Karpas-422 (cell line): ENCODE measurements at regions not wholly inside any gene's neighbourhood (a gene's known extent, or its start where the extent isn't known, plus 50 kb on each side); places are given as distances from the start of the nearest gene placed in this dataset.

Experiments used
- DNase-seq: peaks from one replicate; pipeline ENCODE4 v3.0.0-alpha.2; 2015
- H2AFZ ChIP-seq: fragments of 200-600 bp; sonication (generic); 2 replicates; pipeline ENCODE4 v1.6.1; 2014; ENCODE audit warnings: antibody characterized with exemption, low read length, mixed read lengths
- H3K27ac ChIP-seq: fragments of 200-600 bp; sonication (generic); 2 replicates; pipeline ENCODE4 v1.5.1; 2014; ENCODE audit warnings: mild to moderate bottlenecking, low read length, moderate library complexity
- H3K27me3 ChIP-seq: fragments of 200-600 bp; sonication (generic); 2 replicates; pipeline ENCODE4 v1.6.1; 2014; ENCODE audit warnings: low read length, mixed read lengths
- H3K36me3 ChIP-seq: fragments of 200-600 bp; sonication (generic); 2 replicates; pipeline ENCODE4 v1.6.1; 2014; ENCODE audit warnings: low read length, mixed read lengths; ENCODE audit not compliant: insufficient read depth
- H3K4me1 ChIP-seq: fragments of 200-600 bp; sonication (generic); 2 replicates; pipeline ENCODE4 v1.6.1; 2014; ENCODE audit warnings: mild to moderate bottlenecking, low read length, mixed read lengths
- H3K4me2 ChIP-seq: fragments of 200-600 bp; sonication (generic); 2 replicates; pipeline ENCODE4 v1.6.1; 2014; ENCODE audit warnings: low read length, low read depth, mild to moderate bottlenecking; ENCODE audit not compliant: poor library complexity, severe bottlenecking
- H3K4me3 ChIP-seq: fragments of 200-600 bp; sonication (generic); 2 replicates; pipeline ENCODE4 v1.5.1; 2014; ENCODE audit warnings: mild to moderate bottlenecking, antibody characterized with exemption, low read length, mixed read lengths
- H3K79me2 ChIP-seq: fragments of 200-600 bp; sonication (generic); 2 replicates; pipeline ENCODE4 v1.6.1; 2014; ENCODE audit warnings: mild to moderate bottlenecking, low read length, mixed read lengths
- H3K9ac ChIP-seq: fragments of 200-600 bp; sonication (generic); 2 replicates; pipeline ENCODE4 v1.6.0; 2014; ENCODE audit warnings: low read length
- H3K9me2 ChIP-seq: fragments of 200-600 bp; sonication (generic), shearing (Covaris generic); replicated peaks from 2 replicates; pipeline ENCODE4 v1.6.0; 2014; ENCODE audit warnings: mild to moderate bottlenecking, low read length, moderate library complexity; ENCODE audit not compliant: insufficient read depth
- H3K9me3 ChIP-seq: fragments of 300-700, 200-600 bp; sonication (generic); 2 replicates; pipeline ENCODE4 v1.6.1; 2014; ENCODE audit warnings: low read length, mixed read lengths
- H4K20me1 ChIP-seq: fragments of 200-600 bp; sonication (generic); 2 replicates; pipeline ENCODE4 v1.6.1; 2014; ENCODE audit warnings: mild to moderate bottlenecking, antibody characterized with exemption, low read length, low read depth; ENCODE audit not compliant: insufficient read depth

GRCh38 chr3:112751564-112752512, 94.8 kb downstream of the CD200R1L start:
- Histone ChIP-seq H3K4me3 (no peak overlapping the region), H3K27ac (no peak overlapping the region), H4K20me1 (no peaks in the 10 kb centered on the region), H3K9me2 (no peaks in the 10 kb centered on the region), H3K9ac (no peak overlapping the region), H3K4me2 (no peak overlapping the region), H3K9me3 (no peaks in the 10 kb centered on the region; the same call in 1 of the 2 replicates), H2AFZ (no peak overlapping the region), H3K36me3 (no peaks in the 10 kb centered on the region), H3K27me3 (no peaks in the 10 kb centered on the region), H3K4me1 (no peaks in the 10 kb centered on the region), H3K79me2 (no peaks in the 10 kb centered on the region)
- no peak for DNase-seq

GRCh38 chr3:112751061-112751460, 95.6 kb downstream of the CD200R1L start:
- no peak overlapping the region for H3K4me2 ChIP-seq

GRCh38 chr3:112747624-112748023, 99.0 kb downstream of the CD200R1L start:
- Histone ChIP-seq H3K4me3 (no peak overlapping the region), H3K27ac (no peak overlapping the region), H3K36me3 (no peaks in the 10 kb centered on the region), H3K27me3 (no peaks in the 10 kb centered on the region), H2AFZ (no peak overlapping the region), H3K9ac (no peak overlapping the region), H3K4me2 (no peak overlapping the region), H3K4me1 (no peaks in the 10 kb centered on the region), H3K79me2 (no peaks in the 10 kb centered on the region), H3K9me3 (no peaks in the 10 kb centered on the region), H4K20me1 (no peaks in the 10 kb centered on the region), H3K9me2 (no peaks in the 10 kb centered on the region)
- no peak for DNase-seq

More at GRCh38 chr3:112751061-112751460, 95.6 kb downstream of the CD200R1L start:
- no peak overlapping the region for H3K4me3 ChIP-seq
- no peaks in the 10 kb centered on the region for H4K20me1 ChIP-seq
- H3K9me2 ChIP-seq: no peaks in the 10 kb centered on the region
- H2AFZ ChIP-seq: no peak overlapping the region
- H3K79me2 ChIP-seq: no peaks in the 10 kb centered on the region
- H3K27me3 ChIP-seq: no peaks in the 10 kb centered on the region
- no peaks in the 10 kb centered on the region for H3K9me3 ChIP-seq
- no peak overlapping the region for H3K27ac ChIP-seq
- no peaks in the 10 kb centered on the region for H3K4me1 ChIP-seq
- no peaks in the 10 kb centered on the region for H3K36me3 ChIP-seq
- no peak for DNase-seq
- no peak overlapping the region for H3K9ac ChIP-seq

GRCh38 chr3:112746675-112747280, 99.9 kb downstream of the CD200R1L start:
- Histone ChIP-seq H3K27ac (no peak overlapping the region), H3K4me2 (no peak overlapping the region), H3K4me1 (peaks cover 2% of the 10 kb centered on the region; the same call in 1 of the 2 replicates), H3K36me3 (no peaks in the 10 kb centered on the region), H3K9ac (no peak overlapping the region), H3K27me3 (no peaks in the 10 kb centered on the region), H4K20me1 (no peaks in the 10 kb centered on the region), H2AFZ (no peak overlapping the region), H3K4me3 (no peak overlapping the region), H3K9me3 (no peaks in the 10 kb centered on the region), H3K9me2 (no peaks in the 10 kb centered on the region), H3K79me2 (no peaks in the 10 kb centered on the region)
- DNase-seq: no peak

- Histone ChIP-seq H3K36me3 (no peaks in the 10 kb centered on the region), H3K9me2 (no peaks in the 10 kb centered on the region), H3K9me3 (no peaks in the 10 kb centered on the region), H4K20me1 (no peaks in the 10 kb centered on the region), H3K4me1 (peaks cover 5% of the 10 kb centered on the region; the same call in 1 of the 2 replicates), H3K27me3 (no peaks in the 10 kb centered on the region), H3K27ac (no peak overlapping the region), H2AFZ (no peak overlapping the region), H3K4me2 (no peak overlapping the region), H3K79me2 (no peaks in the 10 kb centered on the region), H3K9ac (no peak overlapping the region), H3K4me3 (no peak overlapping the region)
- DNase-seq: no peak
These were observed 101.0 kb downstream of the CD200R1L start for GRCh38 chr3:112745567-112746248.

GRCh38 chr3:112744825-112745566, 101.7 kb downstream of the CD200R1L start:
- Histone ChIP-seq H3K4me3 (no peak overlapping the region), H3K4me2 (no peak overlapping the region), H3K4me1 (peaks cover 5% of the 10 kb centered on the region; the same call in 1 of the 2 replicates), H3K9ac (no peak overlapping the region), H3K36me3 (no peaks in the 10 kb centered on the region), H3K9me3 (no peaks in the 10 kb centered on the region), H3K79me2 (no peaks in the 10 kb centered on the region), H2AFZ (no peak overlapping the region), H3K27ac (no peak overlapping the region), H3K9me2 (no peaks in the 10 kb centered on the region), H3K27me3 (no peaks in the 10 kb centered on the region), H4K20me1 (no peaks in the 10 kb centered on the region)
- no peak for DNase-seq

GRCh38 chr3:112744106-112744505, 102.6 kb downstream of the CD200R1L start:
- H3K36me3 ChIP-seq: no peaks in the 10 kb centered on the region
- no peaks in the 10 kb centered on the region for H3K27me3 ChIP-seq
- H3K4me1 ChIP-seq: peaks cover 5% of the 10 kb centered on the region; the same call in 1 of the 2 replicates
- H3K4me3 ChIP-seq: no peak overlapping the region
- H3K27ac ChIP-seq: no peak overlapping the region
- no peaks in the 10 kb centered on the region for H3K9me3 ChIP-seq
- no peak overlapping the region for H3K4me2 ChIP-seq
- H3K79me2 ChIP-seq: no peaks in the 10 kb centered on the region
- no peak overlapping the region for H2AFZ ChIP-seq
- no peaks in the 10 kb centered on the region for H3K9me2 ChIP-seq
- no peaks in the 10 kb centered on the region for H4K20me1 ChIP-seq
- no peak overlapping the region for H3K9ac ChIP-seq
- no peak for DNase-seq
